ENCODE measurements at regions not wholly inside any gene's neighbourhood (a gene's known extent, or its start where the extent isn't known, plus 50 kb on each side); places are given as distances from the start of the nearest gene placed in this dataset.

DNA sequence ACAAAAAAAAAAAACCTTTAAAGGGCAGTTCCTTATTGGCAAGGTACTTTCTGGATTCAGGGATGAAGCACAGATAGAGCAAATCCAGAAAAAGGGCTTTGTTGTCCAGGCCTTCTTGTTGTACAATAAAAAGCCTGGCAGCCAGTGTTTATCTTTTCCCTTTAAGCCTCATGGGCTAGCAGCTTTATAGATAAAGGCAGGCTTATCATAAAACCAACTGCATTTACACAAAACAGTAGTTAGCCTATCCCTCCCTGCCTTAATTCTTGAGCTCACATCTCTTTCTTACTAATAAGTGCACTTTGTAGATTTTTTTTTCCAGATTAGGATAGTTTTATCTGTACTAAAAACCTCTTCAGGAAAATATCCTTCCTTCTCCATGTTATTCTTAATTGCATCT, 662.8 kb upstream of the CCDC54 start (continued):
- TF ChIP-seq HNF4G (IDR thresholded peaks at IDR 0.05) (no peak), EGR1 (IDR thresholded peaks at IDR 0.05; ENCODE audit: low read depth in 2 of 2) (no peak)
- TF ChIP-seq, protein P1, sequence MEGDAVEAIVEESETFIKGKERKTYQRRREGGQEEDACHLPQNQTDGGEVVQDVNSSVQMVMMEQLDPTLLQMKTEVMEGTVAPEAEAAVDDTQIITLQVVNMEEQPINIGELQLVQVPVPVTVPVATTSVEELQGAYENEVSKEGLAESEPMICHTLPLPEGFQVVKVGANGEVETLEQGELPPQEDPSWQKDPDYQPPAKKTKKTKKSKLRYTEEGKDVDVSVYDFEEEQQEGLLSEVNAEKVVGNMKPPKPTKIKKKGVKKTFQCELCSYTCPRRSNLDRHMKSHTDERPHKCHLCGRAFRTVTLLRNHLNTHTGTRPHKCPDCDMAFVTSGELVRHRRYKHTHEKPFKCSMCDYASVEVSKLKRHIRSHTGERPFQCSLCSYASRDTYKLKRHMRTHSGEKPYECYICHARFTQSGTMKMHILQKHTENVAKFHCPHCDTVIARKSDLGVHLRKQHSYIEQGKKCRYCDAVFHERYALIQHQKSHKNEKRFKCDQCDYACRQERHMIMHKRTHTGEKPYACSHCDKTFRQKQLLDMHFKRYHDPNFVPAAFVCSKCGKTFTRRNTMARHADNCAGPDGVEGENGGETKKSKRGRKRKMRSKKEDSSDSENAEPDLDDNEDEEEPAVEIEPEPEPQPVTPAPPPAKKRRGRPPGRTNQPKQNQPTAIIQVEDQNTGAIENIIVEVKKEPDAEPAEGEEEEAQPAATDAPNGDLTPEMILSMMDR (IDR thresholded peaks at IDR 0.05; ENCODE audit: low read depth, low read length, missing input control): no peak

DNA sequence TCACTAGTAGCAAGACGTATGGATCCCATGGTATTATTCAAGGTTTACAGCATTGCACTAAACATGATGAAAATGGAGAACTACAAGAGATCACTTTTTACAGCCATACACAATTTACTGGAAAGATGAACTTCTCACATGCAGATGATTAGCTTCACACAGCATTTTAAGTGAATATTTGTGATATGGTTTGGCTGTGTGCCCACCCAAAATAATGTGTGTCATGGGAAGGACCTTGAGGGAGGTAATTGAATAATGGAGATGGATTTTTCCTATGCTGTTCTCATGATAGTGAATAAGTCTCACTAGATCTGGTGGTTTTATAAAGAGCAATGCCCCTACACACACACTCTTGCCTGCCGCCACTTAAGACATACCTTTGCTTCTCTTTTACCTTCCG, 662.0 kb upstream of the CCDC54 start:
- Histone ChIP-seq H3K9me3 (ENCODE audit: control insufficient read depth in 4 of 4, low read length in 3 of 4) (no peaks in the 10 kb centered on the region), H3K4me1 (ENCODE audit: control insufficient read depth in 4 of 4, insufficient read depth in 4 of 4, low read length in 3 of 4) (no peaks in the 10 kb centered on the region), H3K4me3 (ENCODE audit: low read depth in 1 of 3, low read length in 3 of 3) (no peak overlapping the region), H3K27ac (ENCODE audit: low read depth in 1 of 2, low read length in 2 of 2) (no peak overlapping the region), H3K27me3 (ENCODE audit: control insufficient read depth in 4 of 4, insufficient read depth in 4 of 4, low read length in 3 of 4) (no peaks in the 10 kb centered on the region), H3K36me3 (ENCODE audit: control insufficient read depth in 4 of 4, insufficient read depth in 3 of 4, low read depth in 1 of 4, low read length in 3 of 4) (no peaks in the 10 kb centered on the region), H3K9ac (ENCODE audit: low read depth in 1 of 2, low read length in 2 of 2) (no peak overlapping the region)
- WGBS: 89% methylated on average over 3 of the region's 3 CpGs
- DNase-seq (ENCODE audit: low spot score): no peak
- TF ChIP-seq GABPA (IDR thresholded peaks at IDR 0.05 in 1 of 2, conservative IDR thresholded peaks at IDR 0.05 in 1 of 2) (no peak), RXRA (IDR thresholded peaks at IDR 0.05) (no peak), NR2F2 (IDR thresholded peaks at IDR 0.05) (no peak)

DNA sequence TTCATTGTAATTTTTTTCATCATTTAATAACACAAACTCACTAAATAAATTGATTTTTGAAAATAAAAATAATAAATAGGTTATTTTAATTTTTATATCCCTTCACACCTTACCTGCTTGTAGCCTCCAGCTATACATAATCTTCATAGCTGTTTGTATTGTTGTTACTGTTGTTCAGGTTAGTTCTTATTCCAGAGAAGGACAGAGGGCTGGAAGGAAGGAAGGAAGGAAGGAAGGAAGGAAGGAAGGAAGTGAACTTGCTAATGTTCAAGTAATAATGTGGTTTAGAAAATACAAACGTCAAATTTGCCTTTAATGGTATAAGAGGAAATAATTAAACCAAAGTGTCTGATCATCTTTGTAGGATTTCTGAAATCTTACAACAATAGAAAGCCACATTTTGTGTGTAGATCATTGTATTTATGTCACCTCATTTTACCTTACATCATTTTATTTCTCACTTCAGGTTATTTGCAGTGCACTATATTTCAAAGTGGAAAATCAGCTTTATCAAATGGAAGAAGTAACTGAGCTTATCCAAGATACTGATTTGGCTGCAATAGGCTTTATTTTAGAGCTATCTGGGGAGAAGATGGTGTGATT, 660.0 kb upstream of the CCDC54 start:
- Histone ChIP-seq H3K36me3 (ENCODE audit: control insufficient read depth in 4 of 4, insufficient read depth in 3 of 4, low read depth in 1 of 4, low read length in 3 of 4) (no peaks in the 10 kb centered on the region), H3K4me3 (ENCODE audit: low read depth in 1 of 3, low read length in 3 of 3) (no peak overlapping the region), H3K4me1 (ENCODE audit: control insufficient read depth in 4 of 4, insufficient read depth in 4 of 4, low read length in 3 of 4) (no peaks in the 10 kb centered on the region), H3K27ac (ENCODE audit: low read depth in 1 of 2, low read length in 2 of 2) (no peak overlapping the region), H3K9me3 (ENCODE audit: control insufficient read depth in 4 of 4, low read length in 3 of 4) (peaks cover 0 to 4% (median 1%) of the 10 kb centered on the region in 4 donors), H3K9ac (ENCODE audit: low read depth in 1 of 2, low read length in 2 of 2) (no peak overlapping the region), H3K27me3 (ENCODE audit: control insufficient read depth in 4 of 4, insufficient read depth in 4 of 4, low read length in 3 of 4) (no peaks in the 10 kb centered on the region)
- TF ChIP-seq, protein P1 (IDR thresholded peaks at IDR 0.05; ENCODE audit: low read depth, low read length, missing input control): no peak
- TF ChIP-seq EGR1 (IDR thresholded peaks at IDR 0.05; ENCODE audit: low read depth in 2 of 2): no peak
- TF ChIP-seq, protein P2, sequence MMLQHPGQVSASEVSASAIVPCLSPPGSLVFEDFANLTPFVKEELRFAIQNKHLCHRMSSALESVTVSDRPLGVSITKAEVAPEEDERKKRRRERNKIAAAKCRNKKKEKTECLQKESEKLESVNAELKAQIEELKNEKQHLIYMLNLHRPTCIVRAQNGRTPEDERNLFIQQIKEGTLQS (IDR thresholded peaks at IDR 0.05): no peak
- TF ChIP-seq TAF1 (conservative IDR thresholded peaks at IDR 0.05): no peak
- TF ChIP-seq YY1 (IDR thresholded peaks at IDR 0.05): no peak
- TF ChIP-seq JUND (IDR thresholded peaks at IDR 0.05): no peak
- TF ChIP-seq GABPA (IDR thresholded peaks at IDR 0.05 in 1 of 2, conservative IDR thresholded peaks at IDR 0.05 in 1 of 2): no peak
- TF ChIP-seq, protein P3, sequence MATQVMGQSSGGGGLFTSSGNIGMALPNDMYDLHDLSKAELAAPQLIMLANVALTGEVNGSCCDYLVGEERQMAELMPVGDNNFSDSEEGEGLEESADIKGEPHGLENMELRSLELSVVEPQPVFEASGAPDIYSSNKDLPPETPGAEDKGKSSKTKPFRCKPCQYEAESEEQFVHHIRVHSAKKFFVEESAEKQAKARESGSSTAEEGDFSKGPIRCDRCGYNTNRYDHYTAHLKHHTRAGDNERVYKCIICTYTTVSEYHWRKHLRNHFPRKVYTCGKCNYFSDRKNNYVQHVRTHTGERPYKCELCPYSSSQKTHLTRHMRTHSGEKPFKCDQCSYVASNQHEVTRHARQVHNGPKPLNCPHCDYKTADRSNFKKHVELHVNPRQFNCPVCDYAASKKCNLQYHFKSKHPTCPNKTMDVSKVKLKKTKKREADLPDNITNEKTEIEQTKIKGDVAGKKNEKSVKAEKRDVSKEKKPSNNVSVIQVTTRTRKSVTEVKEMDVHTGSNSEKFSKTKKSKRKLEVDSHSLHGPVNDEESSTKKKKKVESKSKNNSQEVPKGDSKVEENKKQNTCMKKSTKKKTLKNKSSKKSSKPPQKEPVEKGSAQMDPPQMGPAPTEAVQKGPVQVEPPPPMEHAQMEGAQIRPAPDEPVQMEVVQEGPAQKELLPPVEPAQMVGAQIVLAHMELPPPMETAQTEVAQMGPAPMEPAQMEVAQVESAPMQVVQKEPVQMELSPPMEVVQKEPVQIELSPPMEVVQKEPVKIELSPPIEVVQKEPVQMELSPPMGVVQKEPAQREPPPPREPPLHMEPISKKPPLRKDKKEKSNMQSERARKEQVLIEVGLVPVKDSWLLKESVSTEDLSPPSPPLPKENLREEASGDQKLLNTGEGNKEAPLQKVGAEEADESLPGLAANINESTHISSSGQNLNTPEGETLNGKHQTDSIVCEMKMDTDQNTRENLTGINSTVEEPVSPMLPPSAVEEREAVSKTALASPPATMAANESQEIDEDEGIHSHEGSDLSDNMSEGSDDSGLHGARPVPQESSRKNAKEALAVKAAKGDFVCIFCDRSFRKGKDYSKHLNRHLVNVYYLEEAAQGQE (IDR thresholded peaks at IDR 0.05): no peak
- no peak for TF ChIP-seq FOXA2 (IDR thresholded peaks at IDR 0.05)
- TF ChIP-seq, protein P4, sequence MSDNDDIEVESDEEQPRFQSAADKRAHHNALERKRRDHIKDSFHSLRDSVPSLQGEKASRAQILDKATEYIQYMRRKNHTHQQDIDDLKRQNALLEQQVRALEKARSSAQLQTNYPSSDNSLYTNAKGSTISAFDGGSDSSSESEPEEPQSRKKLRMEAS (IDR thresholded peaks at IDR 0.05): no peak
- no peak for TF ChIP-seq FOXA1 (IDR thresholded peaks at IDR 0.05)
- TF ChIP-seq RAD21 (IDR thresholded peaks at IDR 0.05): no peak
- no peak for TF ChIP-seq HNF4G (IDR thresholded peaks at IDR 0.05)
- no peak for TF ChIP-seq RXRA (IDR thresholded peaks at IDR 0.05)
- TF ChIP-seq NR2F2 (IDR thresholded peaks at IDR 0.05): no peak
- TF ChIP-seq, protein P5, sequence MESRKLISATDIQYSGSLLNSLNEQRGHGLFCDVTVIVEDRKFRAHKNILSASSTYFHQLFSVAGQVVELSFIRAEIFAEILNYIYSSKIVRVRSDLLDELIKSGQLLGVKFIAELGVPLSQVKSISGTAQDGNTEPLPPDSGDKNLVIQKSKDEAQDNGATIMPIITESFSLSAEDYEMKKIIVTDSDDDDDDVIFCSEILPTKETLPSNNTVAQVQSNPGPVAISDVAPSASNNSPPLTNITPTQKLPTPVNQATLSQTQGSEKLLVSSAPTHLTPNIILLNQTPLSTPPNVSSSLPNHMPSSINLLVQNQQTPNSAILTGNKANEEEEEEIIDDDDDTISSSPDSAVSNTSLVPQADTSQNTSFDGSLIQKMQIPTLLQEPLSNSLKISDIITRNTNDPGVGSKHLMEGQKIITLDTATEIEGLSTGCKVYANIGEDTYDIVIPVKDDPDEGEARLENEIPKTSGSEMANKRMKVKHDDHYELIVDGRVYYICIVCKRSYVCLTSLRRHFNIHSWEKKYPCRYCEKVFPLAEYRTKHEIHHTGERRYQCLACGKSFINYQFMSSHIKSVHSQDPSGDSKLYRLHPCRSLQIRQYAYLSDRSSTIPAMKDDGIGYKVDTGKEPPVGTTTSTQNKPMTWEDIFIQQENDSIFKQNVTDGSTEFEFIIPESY (IDR thresholded peaks at IDR 0.05): no peak
- TF ChIP-seq HNF4A (conservative IDR thresholded peaks at IDR 0.05): no peak
- no peak for DNase-seq (ENCODE audit: low spot score)
- WGBS: 69% methylated on average over 1 of the region's 1 CpG

All from liver (tissue), 8 donors.